Transverse colon (tissue), 4 donors: ENCODE measurements at regions not wholly inside any gene's neighbourhood (a gene's known extent, or its start where the extent isn't known, plus 50 kb on each side); places are given as distances from the start of the nearest gene placed in this dataset.

Source experiments
- EP300 ChIP-seq: sonication (generic); formaldehyde crosslinking; IDR thresholded peaks from one replicate; pipeline ENCODE4 v1.6.1; 2017; ENCODE audit warnings: antibody characterized with exemption, low read depth
- POLR2A ChIP-seq: fragments of 450-650 bp; IDR thresholded peaks from one replicate; pipeline ENCODE4 v1.6.1; 2016; ENCODE audit warnings: antibody characterized with exemption, mild to moderate bottlenecking, moderate library complexity
- POLR2AphosphoS5 ChIP-seq, 3 donors: sonication (generic); formaldehyde crosslinking; IDR thresholded peaks; one replicate each; pipeline ENCODE4 v1.6.1; 2016; ENCODE audit warnings: antibody characterized with exemption in 3 of 3
- TF ChIP-seq, protein P1 (sequence below), 5 experiments: fragments of 200-600 bp in 3 of 5; fragments of 450-650 bp in 2 of 5; sonication (generic) in 3 of 5; IDR thresholded peaks; 1 replicate in 2 of 5; 2 replicates in 3 of 5; pipeline ENCODE4 v1.5.1; 2016 to 2017; ENCODE audit warnings: antibody characterized with exemption in 5 of 5, inconsistent platforms in 3 of 5, mild to moderate bottlenecking in 2 of 5, moderate library complexity in 1 of 5

DNA sequence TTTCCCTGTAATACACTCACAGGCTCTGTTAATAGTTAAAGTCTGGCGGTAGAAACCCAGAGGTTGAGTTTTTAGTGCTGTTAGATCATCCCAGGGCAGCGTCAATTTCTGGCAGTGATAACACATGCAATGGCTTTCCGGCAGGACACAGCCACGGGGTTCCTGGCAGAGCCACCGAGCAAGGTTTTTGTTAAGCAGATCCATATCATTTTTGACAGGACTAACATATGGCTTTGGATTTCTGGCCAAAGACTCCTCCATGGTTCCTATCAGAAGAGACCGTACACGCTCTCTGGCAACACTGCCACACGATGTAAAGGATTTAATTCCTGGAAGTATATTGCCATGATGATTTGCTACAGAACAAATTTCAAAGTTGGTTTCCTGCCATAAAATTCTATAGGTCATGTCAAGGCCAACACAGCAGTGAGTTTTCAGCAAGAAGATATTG lies 854.3 kb downstream of the LRRTM4 start:
- no peak for TF ChIP-seq POLR2A
- TF ChIP-seq, protein P1, sequence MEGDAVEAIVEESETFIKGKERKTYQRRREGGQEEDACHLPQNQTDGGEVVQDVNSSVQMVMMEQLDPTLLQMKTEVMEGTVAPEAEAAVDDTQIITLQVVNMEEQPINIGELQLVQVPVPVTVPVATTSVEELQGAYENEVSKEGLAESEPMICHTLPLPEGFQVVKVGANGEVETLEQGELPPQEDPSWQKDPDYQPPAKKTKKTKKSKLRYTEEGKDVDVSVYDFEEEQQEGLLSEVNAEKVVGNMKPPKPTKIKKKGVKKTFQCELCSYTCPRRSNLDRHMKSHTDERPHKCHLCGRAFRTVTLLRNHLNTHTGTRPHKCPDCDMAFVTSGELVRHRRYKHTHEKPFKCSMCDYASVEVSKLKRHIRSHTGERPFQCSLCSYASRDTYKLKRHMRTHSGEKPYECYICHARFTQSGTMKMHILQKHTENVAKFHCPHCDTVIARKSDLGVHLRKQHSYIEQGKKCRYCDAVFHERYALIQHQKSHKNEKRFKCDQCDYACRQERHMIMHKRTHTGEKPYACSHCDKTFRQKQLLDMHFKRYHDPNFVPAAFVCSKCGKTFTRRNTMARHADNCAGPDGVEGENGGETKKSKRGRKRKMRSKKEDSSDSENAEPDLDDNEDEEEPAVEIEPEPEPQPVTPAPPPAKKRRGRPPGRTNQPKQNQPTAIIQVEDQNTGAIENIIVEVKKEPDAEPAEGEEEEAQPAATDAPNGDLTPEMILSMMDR (IDR thresholded peaks at IDR 0.05), result no peak
- no peak for TF ChIP-seq EP300
- no peak for TF ChIP-seq POLR2AphosphoS5 (IDR thresholded peaks at IDR 0.05)
